ENCODE measurements at regions not wholly inside any gene's neighbourhood (a gene's known extent, or its start where the extent isn't known, plus 50 kb on each side); places are given as distances from the start of the nearest gene placed in this dataset.

DNA sequence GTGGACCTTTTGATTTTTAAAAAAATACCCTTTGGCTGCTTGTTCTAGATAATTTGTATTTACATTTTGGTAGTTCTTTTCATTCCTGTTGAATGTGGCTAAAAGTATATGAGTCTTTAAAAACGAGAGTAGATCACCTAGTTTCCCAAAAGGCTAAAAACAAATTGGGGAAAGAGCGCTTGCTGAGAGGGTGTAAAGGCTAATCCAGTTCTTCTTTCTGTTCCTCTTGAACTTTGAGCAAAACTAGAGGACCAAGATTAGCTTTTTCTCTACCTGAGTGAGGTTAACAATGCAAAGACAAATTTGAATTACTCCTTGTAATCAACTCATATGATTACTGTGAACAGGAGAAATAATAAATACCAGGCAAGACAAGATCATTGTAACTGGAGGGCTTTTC, 2513.2 kb downstream of the PCDH9 start:
- TF ChIP-seq EZH2phosphoT487 (conservative IDR thresholded peaks at IDR 0.05; ENCODE audit: low read length) = no peak
- TF ChIP-seq, protein P1, sequence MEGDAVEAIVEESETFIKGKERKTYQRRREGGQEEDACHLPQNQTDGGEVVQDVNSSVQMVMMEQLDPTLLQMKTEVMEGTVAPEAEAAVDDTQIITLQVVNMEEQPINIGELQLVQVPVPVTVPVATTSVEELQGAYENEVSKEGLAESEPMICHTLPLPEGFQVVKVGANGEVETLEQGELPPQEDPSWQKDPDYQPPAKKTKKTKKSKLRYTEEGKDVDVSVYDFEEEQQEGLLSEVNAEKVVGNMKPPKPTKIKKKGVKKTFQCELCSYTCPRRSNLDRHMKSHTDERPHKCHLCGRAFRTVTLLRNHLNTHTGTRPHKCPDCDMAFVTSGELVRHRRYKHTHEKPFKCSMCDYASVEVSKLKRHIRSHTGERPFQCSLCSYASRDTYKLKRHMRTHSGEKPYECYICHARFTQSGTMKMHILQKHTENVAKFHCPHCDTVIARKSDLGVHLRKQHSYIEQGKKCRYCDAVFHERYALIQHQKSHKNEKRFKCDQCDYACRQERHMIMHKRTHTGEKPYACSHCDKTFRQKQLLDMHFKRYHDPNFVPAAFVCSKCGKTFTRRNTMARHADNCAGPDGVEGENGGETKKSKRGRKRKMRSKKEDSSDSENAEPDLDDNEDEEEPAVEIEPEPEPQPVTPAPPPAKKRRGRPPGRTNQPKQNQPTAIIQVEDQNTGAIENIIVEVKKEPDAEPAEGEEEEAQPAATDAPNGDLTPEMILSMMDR (IDR thresholded peaks at IDR 0.05; ENCODE audit: insufficient read depth, low read length, poor library complexity, severe bottlenecking) = no peak

All from SU-DHL-6 (cell line).